Endothelial cell of umbilical vein (primary cell): ENCODE measurements at regions not wholly inside any gene's neighbourhood (a gene's known extent, or its start where the extent isn't known, plus 50 kb on each side); places are given as distances from the start of the nearest gene placed in this dataset.

Experiments used
- CTCF ChIP-seq, 2 donors: IDR thresholded peaks; 1 replicate in 1 of 2; 2 replicates in 1 of 2; pipeline ENCODE4 v1.5.1; 2011; ENCODE audit warnings: low read length in 2 of 2, mild to moderate bottlenecking in 2 of 2, moderate library complexity in 2 of 2, control low read depth in 1 of 2, inconsistent platforms in 1 of 2, low read depth in 1 of 2; ENCODE audit not compliant: insufficient read depth in 1 of 2; ENCODE audit errors: extremely low read depth in 1 of 2
- EZH2 ChIP-seq: IDR thresholded peaks from 2 replicates; pipeline ENCODE4 v1.6.1; 2012; ENCODE audit warnings: borderline replicate concordance, low read depth, mild to moderate bottlenecking, moderate library complexity, low read length, inconsistent platforms; ENCODE audit not compliant: severe bottlenecking

GRCh38 chr3:132907293-132907692 lies 130.9 kb upstream of the TMEM108 start:
- TF ChIP-seq CTCF (IDR thresholded peaks at IDR 0.05; ENCODE audit: extremely low read depth in 1 of 2, insufficient read depth in 1 of 2, low read depth in 1 of 2, low read length in 2 of 2): no peak
- TF ChIP-seq EZH2: no peak
